ENCODE measurements at regions not wholly inside any gene's neighbourhood (a gene's known extent, or its start where the extent isn't known, plus 50 kb on each side); places are given as distances from the start of the nearest gene placed in this dataset.

GRCh38 chr1:209435654-209436566, 147.6 kb upstream of the CAMK1G start:
- intact Hi-C loops (cut with micrococcal nuclease; ENCODE audit: unreplicated experiment) (no loop called here), in situ Hi-C loops (cut with HindIII; ENCODE audit: low pct_unique_long_range_greater_than_20kb, low sequenced_read_pairs) (no loop called here)
- no peaks in the 10 kb centered on the region for H3K9me3 ChIP-seq (ENCODE audit: control insufficient read depth, insufficient read depth, low read depth, low read length)
- no peaks in the 10 kb centered on the region for H3K36me3 ChIP-seq (ENCODE audit: control insufficient read depth, insufficient read depth, low read length)
- TF ChIP-seq SIN3A (IDR thresholded peaks at IDR 0.05; ENCODE audit: borderline replicate concordance, insufficient read depth, low read depth, low read length): no peak
- TF ChIP-seq CTCF (IDR thresholded peaks at IDR 0.05): peak; percentile 83
- no TSS peak for BruUV-seq (replicated peaks)
- CTCF ChIA-PET: interaction anchor here (0.6 kb wide), 1 partner anchor 29 kb away, joined by 3 read pairs; no protein-coding TSS in a partner anchor
- ATAC-seq (peak; percentile 82), DNase-seq (ENCODE audit: low read depth, low spot score) (peak; percentile 33)
- no peak overlapping the region for H3K27ac ChIP-seq (ENCODE audit: low read length)
- no peaks in the 10 kb centered on the region for H3K4me1 ChIP-seq (ENCODE audit: control insufficient read depth, insufficient read depth, low read length)
- POLR2A ChIA-PET: no interaction called here
- no peak overlapping the region for H3K4me3 ChIP-seq (ENCODE audit: low read depth in 2 of 2, low read length in 2 of 2)
- no peaks in the 10 kb centered on the region for H3K27me3 ChIP-seq (ENCODE audit: control insufficient read depth, insufficient read depth, low read length)

GRCh38 chr1:209439828-209440227, 143.7 kb upstream of the CAMK1G start:
- ChIA-PET POLR2A (no interaction called here), CTCF (no interaction called here)
- intact Hi-C loops (cut with micrococcal nuclease; ENCODE audit: unreplicated experiment): no loop called here
- no peaks in the 10 kb centered on the region for H3K9me3 ChIP-seq (ENCODE audit: control insufficient read depth, insufficient read depth, low read depth, low read length)
- no peak for DNase-seq (ENCODE audit: low read depth, low spot score)
- no peak overlapping the region for H3K27ac ChIP-seq (ENCODE audit: low read length)
- no peaks in the 10 kb centered on the region for H3K36me3 ChIP-seq (ENCODE audit: control insufficient read depth, insufficient read depth, low read length)
- BruUV-seq (replicated peaks): no TSS peak
- H3K4me3 ChIP-seq (ENCODE audit: low read depth in 2 of 2, low read length in 2 of 2): no peak overlapping the region
- H3K27me3 ChIP-seq (ENCODE audit: control insufficient read depth, insufficient read depth, low read length): no peaks in the 10 kb centered on the region
- H3K4me1 ChIP-seq (ENCODE audit: control insufficient read depth, insufficient read depth, low read length): no peaks in the 10 kb centered on the region
- TF ChIP-seq CTCF (IDR thresholded peaks at IDR 0.05) (no peak), TCF7L2 (IDR thresholded peaks at IDR 0.05; ENCODE audit: low read depth, low read length) (no peak), SIN3A (IDR thresholded peaks at IDR 0.05; ENCODE audit: borderline replicate concordance, insufficient read depth, low read depth, low read length) (no peak), REST (IDR thresholded peaks at IDR 0.05; ENCODE audit: insufficient read depth in 1 of 2, low read depth in 2 of 2, low read length in 1 of 2) (no peak), POLR2AphosphoS5 (IDR thresholded peaks at IDR 0.05; ENCODE audit: low read depth, low read length) (no peak)
- in situ Hi-C loops (cut with HindIII; ENCODE audit: low pct_unique_long_range_greater_than_20kb, low sequenced_read_pairs): no loop called here
- no peak for ATAC-seq
